ENCODE measurements at regions not wholly inside any gene's neighbourhood (a gene's known extent, or its start where the extent isn't known, plus 50 kb on each side); places are given as distances from the start of the nearest gene placed in this dataset.

DNA sequence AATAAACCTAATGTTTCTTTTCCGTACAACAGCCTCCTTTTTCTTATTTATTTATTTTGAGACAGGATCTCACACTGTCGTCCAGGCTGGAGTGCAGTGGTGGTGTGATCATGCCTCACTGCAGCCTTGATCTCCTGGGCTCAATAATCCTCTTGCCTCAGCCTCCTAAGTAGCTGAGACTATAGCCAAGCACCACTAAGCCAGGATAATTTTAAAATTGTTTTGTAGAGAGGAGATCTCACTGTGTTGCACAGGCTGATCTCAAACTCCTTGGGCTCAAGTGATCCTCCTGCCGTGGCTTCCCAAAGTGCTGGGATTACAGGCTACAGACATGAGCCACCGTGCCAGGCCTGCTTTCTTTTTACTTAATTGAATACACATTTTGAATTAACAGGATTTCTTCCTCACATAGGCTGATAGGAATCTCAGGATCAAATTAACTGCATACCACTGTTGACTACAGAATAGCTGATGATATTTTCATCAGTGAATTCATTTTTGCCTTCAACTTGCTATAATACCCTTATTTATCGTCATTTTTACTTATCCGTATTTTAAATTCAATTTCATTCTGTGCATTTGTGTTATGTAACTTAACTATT, 2010.5 kb downstream of the NCAM2 start:
- intact Hi-C loops (cut with DNase I, micrococcal nuclease), result no loop called here
- ATAC-seq, result no peak
- no peak for DNase-seq

DNA sequence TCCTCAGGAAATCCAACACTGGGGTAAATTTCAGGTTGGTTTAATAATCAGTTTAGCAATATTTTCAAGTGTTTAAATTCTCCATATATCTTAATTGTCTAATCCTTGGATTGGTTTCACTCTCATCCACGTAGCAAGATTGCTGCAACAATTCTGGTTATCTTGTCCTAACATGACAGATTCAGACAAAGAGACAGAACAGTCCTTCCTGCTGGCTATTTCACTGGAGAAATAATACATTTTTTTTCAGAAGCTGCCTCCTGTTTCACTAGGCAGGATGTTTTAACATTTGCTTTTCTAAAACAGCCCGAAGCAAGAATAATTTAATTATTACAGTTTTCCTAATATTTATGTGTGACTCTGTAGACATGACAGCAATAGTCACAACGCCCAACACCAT, 2011.2 kb downstream of the NCAM2 start:
- intact Hi-C loops (cut with DNase I, micrococcal nuclease), result no loop called here
- ATAC-seq, result no peak

DNA sequence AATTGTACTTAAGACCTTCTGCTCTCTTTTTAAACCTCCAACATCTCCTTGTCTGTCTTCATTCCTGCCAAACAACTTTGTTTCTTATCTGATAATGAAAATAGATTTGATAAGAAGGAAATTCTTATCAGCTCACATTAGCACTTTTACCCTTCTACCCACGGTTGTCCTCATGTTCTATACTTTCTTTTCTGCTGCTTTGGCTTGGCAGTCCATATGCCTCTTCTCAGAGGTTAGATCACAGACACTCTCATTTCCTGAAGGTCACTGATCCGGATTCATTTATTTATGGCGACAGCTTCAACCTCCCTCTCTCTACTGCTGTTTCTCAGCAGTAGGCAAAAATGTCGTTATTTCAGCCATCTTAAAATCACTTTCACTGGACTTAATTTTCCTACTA, 2015.8 kb downstream of the NCAM2 start:
- intact Hi-C loops (cut with DNase I, micrococcal nuclease), result no loop called here
- no peak for ATAC-seq
- DNase-seq, result no peak

More for the DNA sequence above, 2011.2 kb downstream of the NCAM2 start:
- DNase-seq, result no peak

DNA sequence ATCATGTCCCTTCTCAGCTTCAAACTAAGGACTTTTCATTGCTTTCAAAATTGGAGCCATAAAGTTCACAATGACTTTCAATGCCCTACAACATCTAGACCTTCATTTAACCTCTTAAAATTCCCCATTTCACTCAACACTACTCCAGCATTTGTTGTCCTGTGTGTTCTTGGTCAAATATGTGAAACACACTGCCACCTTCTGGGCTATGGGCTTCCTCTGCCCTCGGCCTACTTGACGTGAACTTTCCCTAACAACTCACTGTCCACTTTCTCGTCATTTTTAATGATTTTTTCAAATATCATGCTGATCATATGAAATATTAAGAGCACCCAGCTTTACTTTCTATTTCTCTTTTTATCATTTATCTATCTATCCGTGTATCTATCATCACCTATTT, 2018.4 kb downstream of the NCAM2 start:
- no peak for DNase-seq
- intact Hi-C loops (cut with DNase I, micrococcal nuclease), result no loop called here
- ATAC-seq, result no peak

DNA sequence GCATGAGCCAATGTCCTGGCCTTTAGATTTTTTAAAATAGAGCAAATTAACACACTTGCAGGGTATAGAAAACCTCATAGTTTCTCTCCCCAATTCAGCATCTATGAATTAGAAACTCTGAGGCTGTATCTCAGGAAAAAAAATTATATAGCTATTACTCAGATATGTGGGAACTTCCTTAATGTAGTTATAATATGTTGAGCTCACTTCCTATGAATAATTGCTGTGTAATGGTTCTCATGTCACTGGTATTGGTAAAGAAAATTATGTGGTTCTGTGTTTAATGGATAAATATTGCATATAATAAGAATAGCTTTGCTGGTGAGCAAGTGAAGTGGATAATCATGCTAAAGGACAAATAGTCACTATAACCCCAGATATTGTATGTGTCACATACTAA, 2019.8 kb downstream of the NCAM2 start:
- intact Hi-C loops (cut with DNase I, micrococcal nuclease), result no loop called here
- DNase-seq (no peak), ATAC-seq (no peak)

DNA sequence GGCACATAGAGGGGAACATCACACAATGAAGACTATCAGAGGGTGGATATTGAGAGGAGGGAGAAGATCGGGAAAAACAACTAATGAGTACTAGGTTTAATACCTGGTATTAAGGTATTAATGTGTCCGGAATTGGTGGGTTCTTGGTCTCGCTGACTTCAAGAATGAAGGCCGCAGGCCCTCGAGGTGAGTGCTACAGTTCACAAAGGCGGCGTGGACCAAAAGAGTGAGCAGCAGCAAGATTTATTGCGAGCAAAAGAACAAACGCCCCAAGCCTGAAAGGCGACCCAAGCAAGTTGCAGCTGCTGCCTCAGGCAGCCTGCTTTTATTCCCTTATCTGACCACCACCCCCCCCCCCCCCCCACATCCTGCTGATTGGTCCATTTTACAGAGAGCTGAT, 2022.8 kb downstream of the NCAM2 start:
- no peak for ATAC-seq
- intact Hi-C loops (cut with DNase I, micrococcal nuclease), result no loop called here
- DNase-seq, result no peak

DNA sequence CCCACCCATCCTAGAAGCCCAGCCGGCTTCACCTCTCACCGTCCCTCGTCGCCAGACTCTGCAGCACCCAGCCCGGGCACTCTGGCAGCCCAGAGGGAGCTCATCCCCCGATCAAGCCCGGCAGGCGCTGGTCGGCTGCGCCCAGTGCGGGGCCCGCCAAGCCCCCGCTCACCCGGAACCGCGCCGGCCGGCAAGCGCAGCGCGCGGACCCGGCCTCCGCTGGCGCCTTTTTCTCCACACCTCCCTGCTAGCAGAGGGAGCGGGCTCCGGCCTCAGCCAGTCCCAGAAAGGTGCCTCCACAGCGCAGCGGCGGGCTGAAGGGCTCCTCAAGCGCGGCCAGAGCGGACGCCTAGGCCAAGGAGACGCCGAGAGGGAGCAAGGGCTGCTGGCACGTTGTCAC, 2023.3 kb downstream of the NCAM2 start:
- intact Hi-C loops (cut with DNase I, micrococcal nuclease), result no loop called here
- ATAC-seq (no peak), DNase-seq (no peak)

DNA sequence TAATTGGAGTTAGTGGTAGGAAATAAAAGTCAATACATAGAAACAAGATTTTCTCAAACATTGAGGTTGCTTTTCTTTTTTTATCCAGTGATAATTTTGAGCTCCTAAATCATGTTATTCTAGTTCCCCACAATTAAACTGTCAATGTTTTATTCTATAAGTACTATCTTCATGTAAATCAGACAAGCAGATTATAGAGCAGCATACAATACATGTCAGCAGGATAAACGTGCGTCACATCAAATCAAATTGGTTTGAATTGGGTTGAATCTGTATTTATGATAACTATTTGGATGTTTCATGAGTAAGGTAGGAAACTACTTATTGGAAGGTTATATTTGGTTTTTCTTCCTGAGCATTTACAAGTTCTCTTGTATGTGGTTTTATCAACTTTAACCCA, 2028.7 kb downstream of the NCAM2 start:
- DNase-seq (no peak), ATAC-seq (no peak)
- intact Hi-C loops (cut with DNase I, micrococcal nuclease), result no loop called here

DNA sequence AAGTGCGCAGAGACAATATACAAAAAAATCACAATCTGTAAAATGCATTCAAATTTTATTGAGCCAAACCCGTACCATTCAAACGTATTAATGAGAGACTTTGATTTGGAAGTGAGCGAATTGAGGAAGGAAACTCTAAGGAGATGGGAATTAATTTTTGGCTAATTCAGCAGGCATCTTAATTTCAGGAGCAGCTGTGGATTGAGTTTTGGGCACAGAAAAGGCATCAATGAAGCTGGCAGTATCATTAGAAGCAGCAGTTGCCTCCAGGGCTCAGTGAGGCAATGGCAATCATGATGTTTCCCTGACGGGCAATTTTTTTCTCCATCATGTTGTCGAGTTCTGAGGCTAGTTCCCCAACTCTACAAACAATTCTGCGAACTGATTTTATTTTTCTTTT, 2041.6 kb downstream of the NCAM2 start:
- no peak for DNase-seq

DNA sequence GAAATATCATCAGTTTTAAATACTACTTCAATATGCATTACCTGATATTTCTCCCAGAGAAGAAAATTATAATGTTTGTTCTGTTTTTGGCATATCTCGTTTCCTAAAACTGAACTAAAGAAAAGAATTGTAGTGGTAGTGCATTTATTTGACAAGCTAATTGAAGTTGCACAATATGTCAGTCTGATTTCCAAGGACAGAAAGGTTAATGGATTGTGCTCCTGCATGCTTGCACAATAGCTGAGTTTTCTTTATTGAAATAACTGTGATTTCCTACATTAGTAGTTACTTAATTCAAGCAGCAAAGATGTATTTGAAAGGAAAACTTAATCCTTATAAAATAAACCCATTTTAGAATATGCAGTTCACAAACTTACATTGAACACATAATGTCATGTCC, 2047.7 kb downstream of the NCAM2 start:
- ATAC-seq, result no peak
- intact Hi-C loops (cut with DNase I, micrococcal nuclease), result no loop called here
- no peak for DNase-seq

More for the DNA sequence above, 2041.6 kb downstream of the NCAM2 start:
- ATAC-seq, result no peak
- intact Hi-C loops (cut with DNase I, micrococcal nuclease), result no loop called here

DNA sequence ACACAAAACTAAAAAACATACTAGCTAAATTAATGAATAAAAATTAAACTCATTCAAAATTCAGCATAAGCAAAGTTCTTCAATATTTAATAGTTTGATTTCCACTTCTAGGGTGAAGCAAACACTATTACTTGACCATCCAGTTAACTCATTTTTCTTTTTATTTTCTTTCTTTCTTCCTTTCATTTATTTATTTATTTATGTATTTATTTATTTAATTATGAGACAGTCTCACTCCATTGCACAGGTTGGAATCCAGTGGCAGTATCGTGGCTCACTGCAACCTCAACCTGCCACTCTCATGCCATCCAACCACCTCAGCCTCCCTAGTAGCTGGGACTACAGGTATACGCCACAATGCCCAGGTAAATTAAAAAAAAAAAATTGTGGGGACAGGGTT, 2069.5 kb downstream of the NCAM2 start:
- DNase-seq (no peak), ATAC-seq (no peak)
- intact Hi-C loops (cut with DNase I, micrococcal nuclease), result no loop called here

DNA sequence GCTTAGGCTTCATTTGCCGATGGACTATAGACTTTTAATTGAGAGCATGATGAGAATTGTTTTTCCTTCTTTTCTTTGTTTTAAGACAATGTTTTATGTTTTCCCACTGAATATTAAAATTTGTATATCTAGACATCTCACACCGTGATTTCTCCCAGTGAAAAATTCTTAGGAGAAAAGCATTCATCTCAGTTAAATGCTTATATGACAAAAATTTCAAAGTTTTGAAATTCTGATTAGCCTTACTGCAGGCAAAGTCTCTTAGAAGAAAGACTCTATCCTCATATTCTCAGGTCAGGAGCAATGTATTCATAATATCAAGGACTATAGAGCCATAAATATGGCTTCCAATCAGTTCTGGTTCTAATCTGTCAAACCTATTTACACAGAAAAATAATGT, 2085.0 kb downstream of the NCAM2 start:
- intact Hi-C loops (cut with DNase I, micrococcal nuclease), result no loop called here
- ATAC-seq, result no peak
- DNase-seq, result no peak

DNA sequence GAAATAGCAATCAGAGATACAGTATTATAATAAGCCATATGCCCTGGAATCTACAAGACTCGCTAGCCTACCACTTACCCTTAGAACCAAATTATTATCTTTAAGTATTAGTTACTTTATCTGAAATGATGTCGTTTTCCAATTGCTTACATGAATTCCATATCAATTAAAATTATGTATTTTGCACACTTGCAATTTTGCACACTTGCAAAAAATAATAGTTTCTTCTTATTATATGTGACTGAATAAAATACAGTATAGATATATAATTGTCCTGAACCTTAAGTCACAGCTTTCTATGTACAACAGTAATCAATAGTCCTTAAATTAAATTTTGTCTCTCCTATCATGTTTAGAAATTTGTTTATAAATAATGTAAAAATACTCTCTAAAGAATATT, 2095.1 kb downstream of the NCAM2 start:
- no peak for DNase-seq
- intact Hi-C loops (cut with DNase I, micrococcal nuclease), result no loop called here

DNA sequence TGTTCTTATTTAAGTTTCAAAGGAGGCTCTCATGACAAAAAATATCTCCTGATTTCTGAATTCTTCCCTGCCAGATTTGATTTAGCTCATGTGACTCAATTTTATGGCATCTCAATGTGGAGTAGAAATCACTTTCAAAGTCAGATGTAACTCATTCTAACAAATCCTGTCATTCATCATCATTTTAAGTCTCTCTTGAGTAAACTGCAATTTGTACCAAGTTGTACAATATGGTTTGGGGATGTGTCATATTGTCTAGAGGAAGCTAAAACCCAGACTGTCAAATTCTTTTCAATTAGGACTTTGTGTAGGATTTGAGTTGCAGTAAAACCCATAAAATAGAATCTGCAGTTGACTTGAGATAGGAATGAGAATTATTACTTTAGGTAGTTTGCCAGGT, 2101.0 kb downstream of the NCAM2 start:
- ATAC-seq (no peak), DNase-seq (no peak)
- intact Hi-C loops (cut with DNase I, micrococcal nuclease), result no loop called here

More for the DNA sequence above, 2095.1 kb downstream of the NCAM2 start:
- no peak for ATAC-seq

DNA sequence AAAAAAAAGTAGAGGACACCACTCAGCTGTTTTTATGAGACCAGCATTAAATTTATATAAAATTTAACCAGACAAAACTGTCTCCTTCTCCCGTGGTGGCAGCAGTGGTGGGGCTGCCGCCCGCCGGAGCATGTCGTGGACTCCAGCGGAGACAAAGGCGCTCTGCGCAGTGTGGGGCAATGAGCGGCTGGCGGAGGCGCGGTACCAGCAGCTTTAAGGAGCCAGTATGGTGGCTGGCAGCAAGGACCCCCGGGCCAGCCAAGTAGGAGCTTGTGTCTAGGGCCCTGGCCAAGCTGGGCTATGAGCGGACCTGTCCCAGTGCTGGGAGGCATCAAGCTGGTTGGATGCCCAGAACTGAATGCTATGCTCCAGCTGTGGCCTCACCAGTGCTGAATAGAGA, 2102.9 kb downstream of the NCAM2 start:
- DNase-seq (no peak), ATAC-seq (no peak)
- intact Hi-C loops (cut with DNase I, micrococcal nuclease), result no loop called here

DNA sequence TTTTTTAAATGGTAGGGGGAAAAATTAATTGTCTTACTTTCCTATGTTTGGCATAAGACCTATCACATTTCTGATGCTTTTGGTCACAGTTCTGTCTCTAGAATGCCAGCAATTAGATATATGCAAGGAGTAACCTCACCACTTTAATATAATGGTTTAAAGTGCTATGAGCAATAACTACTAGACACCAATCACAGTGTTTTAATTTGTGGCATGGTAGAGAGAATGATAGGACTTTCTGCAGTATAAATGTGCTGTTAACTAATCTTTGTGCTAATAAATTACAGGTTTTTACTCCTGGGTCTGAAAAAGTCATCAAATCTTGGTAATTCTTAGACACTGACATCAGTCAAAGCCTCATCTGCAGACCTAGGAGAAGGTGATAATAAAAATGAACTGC, 2110.3 kb downstream of the NCAM2 start:
- ATAC-seq, result no peak
- intact Hi-C loops (cut with DNase I, micrococcal nuclease), result no loop called here
- DNase-seq, result no peak

DNA sequence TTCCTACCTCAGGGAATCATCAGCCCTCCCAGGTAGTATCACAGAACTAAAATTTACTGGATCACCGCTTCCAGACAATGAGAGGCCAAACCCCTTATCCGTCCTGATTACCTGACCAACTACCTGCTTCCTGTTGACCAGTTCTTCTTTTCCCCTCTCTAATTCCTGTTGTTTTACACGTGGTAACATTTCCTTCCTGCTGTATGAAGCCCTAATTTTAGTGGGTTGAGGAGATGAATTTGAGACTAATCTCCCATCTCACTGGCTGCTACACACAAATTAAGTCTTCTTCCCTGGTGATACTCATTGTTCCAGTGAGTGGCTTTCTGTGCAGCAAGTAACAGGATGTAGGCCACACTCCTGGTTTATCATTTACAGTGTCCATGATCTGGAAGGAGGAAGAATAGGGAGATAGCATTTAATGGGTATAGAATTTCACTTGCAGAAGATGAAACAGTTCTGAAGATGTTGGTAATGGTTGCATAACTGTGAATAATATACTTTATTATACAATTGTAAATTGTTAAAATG, 2112.9 kb downstream of the NCAM2 start:
- DNase-seq (no peak), ATAC-seq (no peak)
- intact Hi-C loops (cut with DNase I, micrococcal nuclease), result no loop called here

DNA sequence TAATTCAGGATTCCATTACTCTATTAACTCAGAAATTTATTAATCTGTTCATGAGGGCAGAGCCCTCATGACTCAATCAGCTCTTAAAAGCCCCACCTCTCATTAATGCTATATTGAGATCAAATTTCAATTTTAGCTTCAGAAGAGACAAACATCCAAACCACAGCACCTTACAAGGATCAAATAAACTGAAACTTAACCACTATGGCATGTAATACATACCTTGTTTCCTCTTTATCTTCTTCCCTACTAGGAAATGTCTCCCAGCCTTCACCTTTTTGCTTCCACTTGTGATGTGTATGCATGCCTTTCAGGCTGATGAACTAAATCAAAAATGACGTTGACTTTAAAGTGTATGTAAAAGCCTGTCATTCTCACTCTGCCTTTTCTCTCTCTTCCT, 2121.3 kb downstream of the NCAM2 start:
- intact Hi-C loops (cut with DNase I, micrococcal nuclease), result no loop called here
- ATAC-seq (no peak), DNase-seq (no peak)

DNA sequence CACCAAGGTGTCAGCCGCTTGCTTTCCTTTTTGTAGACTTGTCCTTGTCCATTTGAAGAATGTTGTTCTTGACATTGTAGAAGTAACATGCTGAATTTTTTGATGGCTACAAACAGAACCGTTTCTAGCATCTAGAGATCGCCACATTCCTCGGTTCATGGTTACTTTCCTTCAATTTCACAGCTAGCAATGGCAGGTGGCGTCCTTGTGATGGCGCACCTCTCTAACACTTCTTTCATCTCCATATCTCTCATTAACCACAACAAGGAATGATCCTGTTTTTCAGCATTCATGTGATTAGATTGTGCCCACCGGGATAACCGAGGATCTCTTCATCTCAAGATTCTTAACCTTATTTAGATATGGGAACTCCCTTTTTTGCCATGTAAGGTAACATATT, 2129.8 kb downstream of the NCAM2 start:
- DNase-seq, result no peak
- intact Hi-C loops (cut with DNase I, micrococcal nuclease), result no loop called here
- ATAC-seq, result no peak

DNA sequence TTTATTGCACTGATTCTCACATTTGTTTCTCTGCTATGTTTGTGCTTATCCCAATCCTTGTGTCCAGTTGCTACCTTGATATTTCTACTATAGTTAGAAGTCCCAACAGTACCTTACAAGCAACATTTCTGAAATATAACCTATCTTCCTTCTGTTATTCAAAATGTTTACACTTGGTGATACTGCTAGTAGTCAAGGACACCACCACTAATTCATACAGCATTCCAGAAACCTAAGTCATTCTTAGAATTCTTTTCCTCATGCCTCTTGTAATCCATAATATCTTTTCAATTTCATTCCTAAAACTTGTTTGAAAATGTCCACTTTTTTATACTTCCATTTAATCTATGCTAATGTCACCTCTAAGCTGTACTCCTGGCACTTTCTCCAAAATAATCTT, 2132.1 kb downstream of the NCAM2 start:
- intact Hi-C loops (cut with DNase I, micrococcal nuclease), result no loop called here
- DNase-seq (no peak), ATAC-seq (no peak)

DNA sequence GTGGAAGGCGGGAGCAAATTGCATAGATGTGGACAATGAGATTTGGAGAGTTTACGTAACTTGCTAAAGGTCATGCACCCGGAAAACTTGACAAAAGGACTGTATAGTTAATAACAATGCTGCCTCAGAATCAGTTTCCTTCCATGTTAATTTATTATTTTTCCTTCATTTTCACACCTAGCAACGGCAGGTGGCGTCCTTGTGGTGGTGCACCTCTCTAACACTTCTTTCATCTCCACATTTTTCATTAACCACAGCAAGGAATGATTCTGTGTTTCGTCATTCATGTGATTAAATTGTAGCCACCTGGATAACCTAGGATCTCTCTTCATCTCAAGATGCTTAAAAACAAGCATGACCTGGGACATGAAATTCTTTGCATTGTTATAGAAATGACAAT, 2133.0 kb downstream of the NCAM2 start:
- intact Hi-C loops (cut with DNase I, micrococcal nuclease), result no loop called here
- no peak for ATAC-seq
- DNase-seq, result no peak

DNA sequence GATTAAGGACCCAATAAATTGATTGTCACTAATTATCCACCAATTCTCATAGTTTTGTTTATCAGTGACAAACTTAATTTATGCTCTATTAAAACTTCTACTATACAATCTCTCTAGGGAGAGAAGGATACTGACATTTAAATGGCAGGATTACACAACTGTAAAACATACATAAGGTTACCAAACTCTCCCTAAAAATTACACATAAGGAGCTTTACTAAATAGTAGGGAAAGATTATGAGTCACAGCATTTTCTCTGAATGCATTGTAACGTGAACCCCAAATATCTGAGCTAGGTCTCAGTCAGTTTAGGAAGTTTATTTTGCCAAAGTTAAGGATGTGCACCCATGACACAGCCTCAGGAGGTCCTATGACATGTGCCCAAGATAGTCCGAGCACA, 2140.6 kb downstream of the NCAM2 start:
- ATAC-seq (no peak), DNase-seq (no peak)
- intact Hi-C loops (cut with DNase I, micrococcal nuclease), result no loop called here

Measured in left colon (tissue), 2 donors.